Liver (tissue), 8 donors: ENCODE measurements at regions not wholly inside any gene's neighbourhood (a gene's known extent, or its start where the extent isn't known, plus 50 kb on each side); places are given as distances from the start of the nearest gene placed in this dataset.

Source experiments
- DNase-seq: peaks from one replicate; pipeline ENCODE4 v3.0.0-alpha.2; 2017; ENCODE audit warnings: low spot score
- H3K27ac ChIP-seq, 2 donors: one replicate each; pipeline ENCODE4 v1.7.0; 2013; ENCODE audit warnings: inconsistent platforms in 2 of 2, low read length in 2 of 2, control low read depth in 1 of 2, low read depth in 1 of 2, mild to moderate bottlenecking in 1 of 2
- H3K27me3 ChIP-seq, 4 donors: one replicate each; pipeline versions ENCODE4 v1.6.1 to v1.7.0; 2013; ENCODE audit warnings: low read length in 3 of 4, inconsistent platforms in 1 of 4, mild to moderate bottlenecking in 1 of 4, moderate library complexity in 1 of 4; ENCODE audit not compliant: control insufficient read depth in 4 of 4, insufficient read depth in 4 of 4
- H3K36me3 ChIP-seq, 4 donors: one replicate each; pipeline versions ENCODE4 v1.6.1 to v1.7.0; 2013; ENCODE audit warnings: low read length in 3 of 4, mild to moderate bottlenecking in 3 of 4, low read depth in 1 of 4, moderate library complexity in 1 of 4; ENCODE audit not compliant: control insufficient read depth in 4 of 4, insufficient read depth in 3 of 4
- H3K4me1 ChIP-seq, 4 donors: one replicate each; pipeline versions ENCODE4 v1.6.1 to v1.7.0; 2013; ENCODE audit warnings: low read length in 3 of 4, mild to moderate bottlenecking in 3 of 4, moderate library complexity in 1 of 4; ENCODE audit not compliant: control insufficient read depth in 4 of 4, insufficient read depth in 4 of 4
- H3K4me3 ChIP-seq, 3 donors: one replicate each; pipeline versions ENCODE4 v1.6.1 to v1.7.0; 2013; ENCODE audit warnings: low read length in 3 of 3, control low read depth in 1 of 3, low read depth in 1 of 3, mild to moderate bottlenecking in 1 of 3
- H3K9ac ChIP-seq, 2 donors: one replicate each; pipeline ENCODE4 v1.7.0; 2013; ENCODE audit warnings: low read length in 2 of 2, mild to moderate bottlenecking in 2 of 2, moderate library complexity in 2 of 2, control low read depth in 1 of 2, low read depth in 1 of 2
- H3K9me3 ChIP-seq, 4 donors: one replicate each; pipeline versions ENCODE4 v1.6.1 to v1.7.0; 2013; ENCODE audit warnings: low read length in 3 of 4; ENCODE audit not compliant: control insufficient read depth in 4 of 4
- ATF3 ChIP-seq: IDR thresholded peaks from 2 replicates; pipeline ENCODE4 v1.6.1; 2016; ENCODE audit warnings: antibody characterized with exemption
- CTCF ChIP-seq: fragments of 150-350 bp; IDR thresholded peaks from 2 replicates; pipeline ENCODE4 v1.5.1; 2017; ENCODE audit warnings: improper control_type of control experiment, low read depth, low read length; ENCODE audit not compliant: missing input control
- EGR1 ChIP-seq, 2 donors: IDR thresholded peaks; 2 replicates each; pipeline ENCODE4 v1.6.1; 2016 to 2018; ENCODE audit warnings: antibody characterized with exemption in 2 of 2, low read depth in 2 of 2
- FOXA1 ChIP-seq: IDR thresholded peaks from 2 replicates; pipeline ENCODE4 v1.6.1; 2016; ENCODE audit warnings: antibody characterized with exemption
- FOXA2 ChIP-seq: IDR thresholded peaks from 2 replicates; pipeline ENCODE4 v1.6.1; 2016; ENCODE audit warnings: antibody characterized with exemption
- GABPA ChIP-seq, 2 donors: IDR thresholded peaks in 1 of 2; conservative IDR thresholded peaks in 1 of 2; 2 replicates each; pipeline ENCODE4 v1.6.1; 2016; ENCODE audit warnings: antibody characterized with exemption in 2 of 2, mild to moderate bottlenecking in 1 of 2, moderate library complexity in 1 of 2
- HNF4A ChIP-seq, 2 donors: conservative IDR thresholded peaks; 2 replicates each; pipeline ENCODE4 v1.6.1; 2016; ENCODE audit warnings: antibody characterized with exemption in 2 of 2, mild to moderate bottlenecking in 2 of 2
- HNF4G ChIP-seq: IDR thresholded peaks from 2 replicates; pipeline ENCODE4 v1.6.1; 2016; ENCODE audit warnings: antibody characterized with exemption
- JUND ChIP-seq, 2 donors: IDR thresholded peaks; 2 replicates each; pipeline ENCODE4 v1.6.1; 2016; ENCODE audit warnings: antibody characterized with exemption in 2 of 2
- MAX ChIP-seq: IDR thresholded peaks from 2 replicates; pipeline ENCODE4 v1.6.1; 2016; ENCODE audit warnings: antibody characterized with exemption
- NR2F2 ChIP-seq: IDR thresholded peaks from 2 replicates; pipeline ENCODE4 v1.6.1; 2016; ENCODE audit warnings: antibody characterized with exemption
- RAD21 ChIP-seq, 2 donors: IDR thresholded peaks; 2 replicates each; pipeline ENCODE4 v1.6.1; 2016; ENCODE audit warnings: antibody characterized with exemption in 2 of 2, mild to moderate bottlenecking in 2 of 2
- REST ChIP-seq: IDR thresholded peaks from 2 replicates; pipeline ENCODE4 v1.6.1; 2016; ENCODE audit warnings: antibody characterized with exemption, mild to moderate bottlenecking
- RXRA ChIP-seq, 2 donors: IDR thresholded peaks; 2 replicates each; pipeline ENCODE4 v1.6.1; 2017 to 2018; ENCODE audit warnings: antibody characterized with exemption in 2 of 2, mild to moderate bottlenecking in 1 of 2
- TAF1 ChIP-seq: conservative IDR thresholded peaks from 2 replicates; pipeline ENCODE4 v1.6.1; 2016; ENCODE audit warnings: antibody characterized with exemption, mild to moderate bottlenecking
- YY1 ChIP-seq: IDR thresholded peaks from 2 replicates; pipeline ENCODE4 v1.6.1; 2016; ENCODE audit warnings: antibody characterized with exemption, mild to moderate bottlenecking
- ZBTB33 ChIP-seq: IDR thresholded peaks from 2 replicates; pipeline ENCODE4 v1.6.1; 2016; ENCODE audit warnings: antibody characterized with exemption
- WGBS: extraction: QIAGEN DNeasy Blood & Tissue Kit; methylation state at CpG from one replicate; pipeline ENCODE4 v1.1.7; 2013; 5-methylcytosine and 5-hydroxymethylcytosine counted together
- donor health status: healthy.
- donor health status: healthy.
- donor health status: healthy.
- donor health status: healthy.
- donor health status: healthy.

GRCh38 chr4:115456231-115456630 is 342.8 kb upstream of the NDST4 start:
- no peaks in the 10 kb centered on the region for H3K4me1 ChIP-seq
- 63% methylated on average over 1 of the region's 1 CpG for WGBS
- H3K27me3 ChIP-seq: no peaks in the 10 kb centered on the region
- no peak for DNase-seq
- H3K36me3 ChIP-seq: no peaks in the 10 kb centered on the region
- TF ChIP-seq EGR1 (IDR thresholded peaks at IDR 0.05; ENCODE audit: low read depth in 2 of 2) (no peak), GABPA (IDR thresholded peaks at IDR 0.05 in 1 of 2, conservative IDR thresholded peaks at IDR 0.05 in 1 of 2) (no peak), JUND (IDR thresholded peaks at IDR 0.05) (no peak), YY1 (no peak), MAX (no peak), FOXA1 (no peak), HNF4G (no peak), NR2F2 (no peak), FOXA2 (no peak), REST (no peak), TAF1 (no peak), RXRA (IDR thresholded peaks at IDR 0.05) (no peak), ATF3 (no peak), CTCF (no peak), RAD21 (IDR thresholded peaks at IDR 0.05) (no peak), ZBTB33 (no peak)
- H3K27ac ChIP-seq: no peak overlapping the region
- no peak overlapping the region for H3K9ac ChIP-seq
- H3K4me3 ChIP-seq: no peak overlapping the region
- H3K9me3 ChIP-seq: no peaks in the 10 kb centered on the region

GRCh38 chr4:115454228-115454627 is 340.8 kb upstream of the NDST4 start:
- Histone ChIP-seq H3K9ac (no peak overlapping the region), H3K27me3 (no peaks in the 10 kb centered on the region), H3K27ac (no peak overlapping the region), H3K36me3 (no peaks in the 10 kb centered on the region), H3K4me1 (no peaks in the 10 kb centered on the region), H3K4me3 (no peak overlapping the region), H3K9me3 (no peaks in the 10 kb centered on the region)
- 86% methylated on average over 2 of the region's 2 CpGs for WGBS
- DNase-seq: no peak
- TF ChIP-seq ATF3 (no peak), YY1 (no peak), MAX (no peak), NR2F2 (no peak), REST (no peak), GABPA (IDR thresholded peaks at IDR 0.05 in 1 of 2, conservative IDR thresholded peaks at IDR 0.05 in 1 of 2) (no peak), FOXA1 (no peak), EGR1 (IDR thresholded peaks at IDR 0.05; ENCODE audit: low read depth in 2 of 2) (no peak), HNF4A (conservative IDR thresholded peaks at IDR 0.05) (no peak)
